22Rv1 (cell line): ENCODE measurements at regions not wholly inside any gene's neighbourhood (a gene's known extent, or its start where the extent isn't known, plus 50 kb on each side); places are given as distances from the start of the nearest gene placed in this dataset.

Experiments
- CTCF ChIP-seq: fragments of 450-650 bp; IDR thresholded peaks from 2 replicates; pipeline ENCODE4 v1.5.1; 2017; ENCODE audit warnings: mild to moderate bottlenecking
- ZFX ChIP-seq: fragments of 450-650 bp; IDR thresholded peaks from 2 replicates; pipeline ENCODE4 v1.6.1; 2017; ENCODE audit warnings: antibody characterized with exemption, borderline replicate concordance

DNA sequence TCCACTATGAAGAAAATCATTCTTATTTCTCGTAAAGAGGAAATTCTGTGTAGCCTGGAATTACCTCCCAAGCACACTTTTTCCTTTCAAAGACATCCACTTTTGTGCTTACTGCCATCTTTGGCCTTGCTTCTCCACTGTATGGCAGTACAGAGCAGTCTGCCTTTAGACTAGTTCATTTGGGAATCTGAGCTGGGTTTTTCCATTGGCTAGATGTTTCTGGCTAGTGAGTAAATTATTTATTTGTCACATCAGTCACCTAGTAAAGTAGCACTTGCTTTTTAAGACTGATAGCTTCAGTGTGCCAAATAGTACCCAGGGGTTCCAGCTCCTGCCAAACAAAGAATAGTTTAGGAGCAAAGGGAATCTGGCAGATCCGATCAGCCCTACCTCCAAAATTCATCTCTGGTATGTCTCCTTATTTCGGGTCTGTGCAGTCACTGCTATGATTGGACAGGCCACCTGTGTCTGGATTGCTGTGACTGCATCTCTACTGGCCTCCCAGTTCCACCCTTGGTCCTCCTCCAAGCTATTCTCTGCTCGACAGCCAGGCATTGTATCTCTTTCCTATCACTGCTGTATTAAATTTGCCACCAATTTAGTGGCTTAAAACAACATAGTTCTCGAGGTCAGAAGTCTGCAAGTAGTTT is 97.6 kb downstream of the NUDT12 start:
- TF ChIP-seq CTCF (peak; percentile 33), ZFX (no peak)
